MCF 10A (cell line): ENCODE measurements at regions not wholly inside any gene's neighbourhood (a gene's known extent, or its start where the extent isn't known, plus 50 kb on each side); places are given as distances from the start of the nearest gene placed in this dataset.

Experiments
- BruUV-seq: library from RNA; stranded (reverse); fragments of 400-500 nt; replicated peaks from 2 replicates; lab custom pipeline; 2021; lab: Mats Ljungman, UMichigan
- CTCF ChIA-PET: fragments of 300-600 bp; sonication (Branson Sonifier 250); formaldehyde crosslinking; extraction: SDS; loops from one replicate; lab custom pipeline; 2021; ENCODE audit warnings: antibody characterized with exemption, inconsistent platforms; lab: Yijun Ruan, JAX
- POLR2A ChIA-PET: fragments of 300-600, 350-650 bp; sonication (Branson Sonifier 250); formaldehyde crosslinking; extraction: SDS; loops from one replicate; lab custom pipeline; 2020; ENCODE audit warnings: antibody characterized with exemption, inconsistent platforms; lab: Yijun Ruan, JAX
- DNase-seq: peaks from one replicate; pipeline ENCODE4 v3.0.0-alpha.2; 2018; ENCODE audit not compliant: unreplicated experiment
- H3K27ac Mint-ChIP-seq: one replicate; pipeline ENCODE4 v1.8.0; 2022; ENCODE audit warnings: mild to moderate bottlenecking, low read depth, mixed read lengths; ENCODE audit not compliant: unreplicated experiment
- H3K27me3 Mint-ChIP-seq: one replicate; pipeline ENCODE4 v1.8.0; 2022; ENCODE audit warnings: mixed read lengths; ENCODE audit not compliant: insufficient read depth, unreplicated experiment
- H3K36me3 Mint-ChIP-seq: one replicate; pipeline ENCODE4 v1.8.0; 2022; ENCODE audit warnings: mild to moderate bottlenecking, moderate library complexity, mixed read lengths; ENCODE audit not compliant: insufficient read depth, unreplicated experiment
- H3K4me1 Mint-ChIP-seq: one replicate; pipeline ENCODE4 v1.8.0; 2022; ENCODE audit warnings: mixed read lengths; ENCODE audit not compliant: insufficient read depth, unreplicated experiment
- H3K4me3 Mint-ChIP-seq: one replicate; pipeline ENCODE4 v1.8.0; 2022; ENCODE audit warnings: mild to moderate bottlenecking, moderate library complexity, mixed read lengths; ENCODE audit not compliant: unreplicated experiment
- H3K9me3 Mint-ChIP-seq: one replicate; pipeline ENCODE4 v1.8.0; 2022; ENCODE audit warnings: mixed read lengths; ENCODE audit not compliant: unreplicated experiment
- CTCF ChIP-seq: fragments of 200-600 bp; IDR thresholded peaks from one replicate; pipeline ENCODE4 v1.8.0; 2022; ENCODE audit warnings: antibody characterized with exemption, mild to moderate bottlenecking; ENCODE audit not compliant: unreplicated experiment
- intact Hi-C: fragments of 100-400 bp; cut with micrococcal nuclease; formaldehyde crosslinking; loops from 2 replicates; pipeline ENCODE4 v1.14.1; 2022

DNA sequence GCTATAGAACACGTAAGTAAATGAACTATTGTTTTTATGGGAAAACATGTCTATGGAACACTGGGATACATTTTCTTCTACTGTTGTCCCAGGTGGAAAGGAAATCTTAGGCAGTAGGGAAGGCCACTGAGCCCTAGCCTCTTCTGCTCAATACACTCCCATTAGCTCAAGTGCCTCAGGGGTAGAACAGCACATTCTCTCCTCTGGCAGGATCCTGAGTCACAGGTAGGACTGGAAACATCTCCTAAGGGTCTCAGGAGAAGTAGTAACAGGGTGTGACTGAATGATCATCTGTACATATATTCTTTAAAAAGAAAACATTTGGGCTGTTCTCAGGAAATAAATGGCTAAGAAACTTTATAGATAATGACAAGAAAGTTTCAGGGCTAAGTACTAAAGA, 175.6 kb upstream of the ESRRG start:
- TF ChIP-seq CTCF, result no peak
- Mint-ChIP-seq H3K9me3 (no peaks in the 10 kb centered on the region), H3K27me3 (no peaks in the 10 kb centered on the region), H3K36me3 (no peaks in the 10 kb centered on the region), H3K4me1 (peaks cover 25% of the 10 kb centered on the region), H3K4me3 (no peak overlapping the region), H3K27ac (no peak overlapping the region)
- BruUV-seq, result no TSS peak
- POLR2A ChIA-PET, result interaction anchor here (0.6 kb wide), 2 partner anchors 15 to 149 kb away, joined by 3 read pairs; no protein-coding TSS in a partner anchor
- DNase-seq, result peak; percentile 54
- intact Hi-C loops, result no loop called here
- CTCF ChIA-PET, result interaction anchor here (0.6 to 0.9 kb wide), 2 partner anchors 122 to 317 kb away, joined by 3 read pairs; no protein-coding TSS in a partner anchor

DNA sequence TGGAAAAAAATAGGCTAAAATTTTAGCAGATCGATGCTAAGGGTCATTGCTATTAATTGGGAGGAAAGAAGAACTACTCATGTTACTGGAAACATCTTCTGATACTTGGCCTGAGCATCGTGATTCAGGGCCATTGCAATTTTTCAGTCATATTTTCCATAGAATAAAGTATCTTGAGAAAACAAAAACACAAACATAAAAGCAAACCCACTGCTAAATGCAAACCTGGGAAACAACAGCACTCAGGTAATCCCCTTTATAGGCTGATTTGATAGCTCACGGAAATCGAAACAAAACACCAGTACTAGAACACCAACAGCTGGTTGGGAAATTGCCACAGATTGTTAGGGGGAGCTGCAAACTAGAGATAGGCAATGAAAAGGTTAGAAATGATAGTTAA, 172.9 kb upstream of the ESRRG start:
- intact Hi-C loops, result no loop called here
- DNase-seq, result no peak
- CTCF ChIA-PET, result no interaction called here
- Mint-ChIP-seq H3K9me3 (no peaks in the 10 kb centered on the region), H3K36me3 (no peaks in the 10 kb centered on the region), H3K27ac (no peak overlapping the region), H3K27me3 (no peaks in the 10 kb centered on the region), H3K4me3 (no peak overlapping the region), H3K4me1 (peaks cover 12% of the 10 kb centered on the region)
- POLR2A ChIA-PET, result no interaction called here
- no peak for TF ChIP-seq CTCF
- no TSS peak for BruUV-seq

GRCh38 chr1:216894494-216894893, 171.3 kb upstream of the ESRRG start:
- CTCF ChIA-PET, result interaction anchor here (0.5 to 2.1 kb wide), 3 partner anchors 8 to 684 kb away, joined by 3 to 10 read pairs (median 5); no protein-coding TSS in a partner anchor
- H3K4me1 Mint-ChIP-seq, result peaks cover 9% of the 10 kb centered on the region
- H3K4me3 Mint-ChIP-seq, result no peak overlapping the region
- POLR2A ChIA-PET, result interaction anchor here (0.7 to 1.2 kb wide), 2 partner anchors 9 to 378 kb away, joined by 4 to 5 read pairs; no protein-coding TSS in a partner anchor
- BruUV-seq, result no TSS peak
- H3K27me3 Mint-ChIP-seq, result no peaks in the 10 kb centered on the region
- no peak for DNase-seq
- no peaks in the 10 kb centered on the region for H3K36me3 Mint-ChIP-seq
- H3K9me3 Mint-ChIP-seq, result no peaks in the 10 kb centered on the region
- intact Hi-C loops, result no loop called here
- no peak overlapping the region for H3K27ac Mint-ChIP-seq
- TF ChIP-seq CTCF, result no peak

DNA sequence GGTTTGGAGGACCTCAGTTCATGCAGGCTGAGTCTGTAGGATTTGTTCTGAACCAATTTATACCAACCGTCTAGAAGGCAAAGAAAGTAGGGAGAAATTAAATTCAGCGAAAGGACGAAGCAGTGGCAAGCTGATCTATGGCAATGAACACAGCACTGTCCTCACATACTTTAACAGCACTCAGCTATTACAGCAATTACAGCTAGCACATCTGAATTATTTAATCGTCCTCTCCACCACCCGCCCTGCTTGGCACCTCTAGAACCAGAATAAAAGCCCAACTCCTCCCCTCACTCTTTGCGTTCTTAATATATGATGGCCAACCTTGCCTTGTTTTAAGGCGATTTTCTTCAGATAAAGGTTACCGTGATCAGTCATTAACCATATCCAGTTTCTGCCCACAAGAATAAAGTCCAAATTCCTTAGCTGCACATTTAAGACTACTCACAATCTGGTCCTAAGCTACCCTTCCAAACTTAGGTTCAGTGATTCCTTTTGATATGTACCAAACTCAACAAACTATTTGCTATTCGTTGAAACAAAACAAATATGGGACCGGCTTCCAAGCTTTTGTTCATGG, 169.4 kb upstream of the ESRRG start:
- no peak for TF ChIP-seq CTCF
- Mint-ChIP-seq H3K9me3 (no peaks in the 10 kb centered on the region), H3K4me1 (no peaks in the 10 kb centered on the region), H3K27me3 (no peaks in the 10 kb centered on the region), H3K27ac (no peak overlapping the region), H3K36me3 (no peaks in the 10 kb centered on the region), H3K4me3 (no peak overlapping the region)
- intact Hi-C loops, result no loop called here
- ChIA-PET CTCF (interaction anchor here (0.5 to 2.1 kb wide), 5 partner anchors 8 to 98 kb away, joined by 3 to 10 read pairs (median 5); no protein-coding TSS in a partner anchor), POLR2A (no interaction called here)
- BruUV-seq, result no TSS peak
- no peak for DNase-seq
